OCI-M1 (cell line): ENCODE measurements at regions not wholly inside any gene's neighbourhood (a gene's known extent, or its start where the extent isn't known, plus 50 kb on each side); places are given as distances from the start of the nearest gene placed in this dataset.
"Not testable (repeated sequence)": the region's sequence is repeated elsewhere in the genome, so short reads cannot be mapped to it uniquely, and the experiment has no call there.

ENCODE experiments used
- DNase-seq: peaks from one replicate; lab custom pipeline; 2025; lab: John Stamatoyannopoulos, UW

DNA sequence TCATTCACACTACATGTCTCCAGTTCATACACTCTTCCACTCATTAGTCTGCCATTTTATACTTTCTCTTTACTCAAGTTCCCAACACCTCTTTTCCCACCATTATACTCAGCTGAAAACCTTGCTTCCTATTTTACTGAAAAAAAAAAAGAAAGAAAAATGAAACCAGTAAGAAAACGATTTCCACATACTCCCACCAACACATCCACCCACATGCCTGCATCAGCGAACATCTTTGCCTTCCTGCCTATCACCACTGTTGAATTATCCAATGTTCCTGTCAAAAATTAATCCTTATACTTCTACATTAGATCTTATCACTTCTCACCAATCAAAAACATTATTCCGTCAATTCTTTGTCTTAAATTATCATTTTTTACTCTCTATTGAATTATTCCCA is 188.1 kb upstream of the FAM241A start:
- no peak for DNase-seq

- DNase-seq, result no peak
Observed at GRCh38 chr4:111957997-111958396, 187.3 kb upstream of the FAM241A start.

GRCh38 chr4:111959222-111959621 is 186.0 kb upstream of the FAM241A start:
- DNase-seq, result peak; percentile 27

DNA sequence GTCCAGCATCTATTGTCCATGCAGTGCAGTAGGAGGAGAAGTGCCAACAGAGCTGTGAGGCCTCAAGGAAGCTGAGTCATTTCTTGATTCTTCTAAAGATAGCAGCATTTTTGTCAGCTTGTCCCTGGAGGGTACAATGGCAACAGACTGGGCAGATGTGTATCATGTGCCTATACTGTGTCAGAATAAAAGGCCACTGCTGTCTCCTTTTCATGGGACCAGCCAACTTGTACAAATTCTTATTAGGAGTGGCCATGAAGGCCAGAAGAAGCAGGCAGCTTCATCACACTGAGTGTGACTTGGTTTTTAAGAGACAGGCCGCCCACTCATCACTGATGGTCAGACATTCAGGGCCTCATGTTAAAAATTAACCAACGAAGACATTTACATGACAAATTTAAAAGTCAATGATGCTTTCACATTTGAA is 185.0 kb upstream of the FAM241A start:
- peak; percentile 20 for DNase-seq

DNA sequence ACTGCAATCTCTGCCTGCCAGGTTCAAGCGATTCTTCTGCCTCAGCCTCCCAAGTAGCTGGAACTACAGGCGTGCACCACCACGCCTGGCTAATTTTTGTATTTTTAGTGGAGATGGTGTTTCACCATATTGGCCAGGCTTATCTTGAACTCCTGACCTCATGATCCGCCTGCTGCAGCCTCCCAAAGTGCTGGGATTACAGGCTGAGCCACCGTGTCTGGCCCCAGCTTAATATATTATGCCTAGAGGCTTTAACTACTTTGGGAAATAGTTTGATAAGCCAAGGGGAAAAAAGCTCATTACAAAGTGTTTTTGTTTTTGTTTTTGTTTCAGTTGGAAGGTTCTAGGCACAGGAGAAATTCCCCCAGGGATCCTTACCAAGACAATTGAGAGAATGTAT is 184.2 kb upstream of the FAM241A start:
- DNase-seq, result not testable (repeated sequence)

- no peak for DNase-seq
Observed at GRCh38 chr4:111961809-111962208, 183.4 kb upstream of the FAM241A start.

GRCh38 chr4:111963158-111963700 is 182.0 kb upstream of the FAM241A start:
- no peak for DNase-seq

DNA sequence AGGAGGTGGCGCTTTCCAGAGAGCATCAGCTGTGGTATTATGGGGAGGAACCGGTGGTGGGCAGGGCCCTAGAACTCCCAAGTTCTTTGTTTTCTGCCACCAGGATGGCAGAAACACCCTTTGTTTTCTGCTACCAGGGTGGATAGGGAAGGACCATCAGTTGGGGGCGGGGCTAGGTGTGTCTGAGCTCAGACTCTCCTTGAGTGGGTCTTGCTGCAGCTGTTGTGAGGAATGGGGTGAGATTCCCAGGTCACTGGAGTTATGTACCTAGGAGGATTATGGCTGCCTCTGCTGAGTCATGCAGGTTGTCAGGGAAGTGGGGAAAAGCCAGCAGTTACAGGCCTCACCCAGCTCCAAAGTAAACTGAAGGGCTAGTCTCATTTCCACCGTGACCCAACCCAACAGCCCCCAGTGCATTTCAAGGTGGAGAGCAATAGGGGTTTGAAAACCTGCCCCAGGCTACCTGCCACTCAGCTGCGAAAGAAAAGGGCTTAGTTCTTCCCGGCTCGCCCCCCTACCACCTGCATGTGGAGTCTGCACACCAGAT is 167.8 kb upstream of the FAM241A start:
- no peak for DNase-seq

- no peak for DNase-seq
Observed at GRCh38 chr4:111979921-111980320, 165.3 kb upstream of the FAM241A start.

DNA sequence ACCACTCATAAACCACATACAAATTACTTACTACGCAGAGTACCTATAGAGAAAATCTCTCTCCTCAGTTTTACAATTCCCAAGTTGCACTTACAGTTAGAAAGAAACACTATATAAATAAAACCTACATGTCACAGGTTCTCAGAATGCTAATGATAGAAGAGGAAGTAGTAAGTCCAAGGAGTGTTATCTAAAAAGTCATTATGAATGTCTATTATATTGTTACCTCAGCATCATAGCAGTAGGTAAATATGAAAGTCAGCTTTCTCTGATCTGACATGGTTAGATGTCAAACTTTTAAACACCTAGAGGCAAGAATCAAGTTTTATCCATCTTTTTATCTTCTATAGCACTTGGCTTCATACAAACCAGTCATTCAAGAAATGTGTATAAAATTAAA is 163.2 kb upstream of the FAM241A start:
- peak; percentile 5 for DNase-seq

GRCh38 chr4:111984169-111984819 is 161.0 kb upstream of the FAM241A start:
- no peak for DNase-seq

GRCh38 chr4:111985426-111985825 is 159.8 kb upstream of the FAM241A start:
- no peak for DNase-seq

GRCh38 chr4:111986095-111986494 is 159.2 kb upstream of the FAM241A start:
- peak; percentile 32 for DNase-seq

GRCh38 chr4:111988514-111988913 is 156.7 kb upstream of the FAM241A start:
- DNase-seq, result no peak

DNA sequence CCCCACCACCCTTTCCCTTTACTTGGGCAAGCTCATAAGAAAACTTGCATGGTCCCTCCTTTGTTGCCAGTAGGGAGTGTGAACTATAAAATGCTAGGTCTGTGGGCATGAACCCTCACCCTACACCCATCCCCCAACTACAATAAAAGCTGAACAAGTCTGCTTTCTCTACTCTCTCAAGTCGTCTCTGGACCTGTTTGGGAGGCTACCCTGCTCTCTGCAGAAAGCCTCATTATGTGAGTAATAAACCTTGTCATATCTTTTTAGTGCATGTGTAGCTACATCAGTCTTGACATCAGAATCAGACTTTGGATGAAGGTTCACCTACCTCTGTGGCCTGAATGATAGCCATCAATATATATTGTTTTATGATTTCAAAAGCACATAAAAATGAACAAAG is 155.4 kb upstream of the FAM241A start:
- no peak for DNase-seq

GRCh38 chr4:111991163-111991562 is 154.1 kb upstream of the FAM241A start:
- no peak for DNase-seq

DNA sequence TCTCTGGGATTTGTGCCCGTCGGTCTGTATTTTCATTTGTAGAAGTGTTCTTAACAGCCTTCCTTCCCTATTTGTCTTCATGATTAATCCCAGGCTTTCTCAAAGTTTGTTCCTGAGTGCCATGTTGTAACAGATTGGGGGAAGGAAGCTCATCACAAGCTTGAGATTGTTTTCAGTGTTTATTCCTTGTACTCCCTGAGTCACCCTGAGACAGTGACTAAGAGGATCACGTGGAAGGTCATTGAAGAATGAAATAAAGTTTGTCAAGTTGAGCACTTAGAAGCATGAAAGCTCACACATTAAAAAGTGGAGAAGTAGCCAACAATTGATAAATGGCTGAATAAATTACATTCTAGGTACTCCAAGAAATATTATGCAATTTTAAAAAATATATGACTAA is 153.5 kb upstream of the FAM241A start:
- no peak for DNase-seq

DNA sequence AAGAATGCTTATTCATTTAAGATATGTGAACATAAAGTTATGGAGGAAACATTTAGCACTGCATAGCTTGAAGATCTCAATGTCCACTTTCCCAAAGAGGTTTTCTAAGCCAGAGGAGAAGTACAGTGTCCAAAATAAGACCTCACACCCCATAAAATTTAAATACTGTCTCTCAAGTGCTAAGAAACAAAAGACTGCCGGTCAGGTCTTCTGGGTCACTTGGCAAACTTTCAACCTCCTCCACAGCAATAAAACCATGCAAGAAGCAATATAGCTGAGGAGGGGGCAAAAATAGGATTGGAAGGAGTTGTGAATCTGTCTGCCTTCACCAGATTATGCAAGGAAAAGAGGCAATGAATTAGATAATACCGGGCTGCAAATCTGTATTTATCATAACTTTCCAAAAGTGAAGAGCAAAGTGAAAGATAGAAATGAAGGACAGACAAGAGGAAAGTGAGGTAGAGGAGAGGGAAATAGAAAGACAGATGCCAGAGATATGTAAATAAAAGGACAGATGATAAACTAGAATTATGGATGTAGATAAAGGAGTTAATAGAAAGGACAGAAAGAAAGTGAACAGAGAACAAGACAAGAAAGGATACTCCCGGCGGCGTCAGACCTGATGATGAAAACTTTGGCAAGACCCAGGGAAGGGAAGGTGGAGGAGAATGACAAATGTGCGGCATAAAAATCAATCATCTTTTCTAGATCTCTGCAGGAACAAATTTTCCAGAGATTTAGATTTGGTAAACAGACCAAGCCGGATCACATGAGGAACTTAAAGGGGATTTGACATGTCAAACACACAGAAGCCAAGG is 152.7 kb upstream of the FAM241A start:
- no peak for DNase-seq

- DNase-seq, result no peak
Observed at GRCh38 chr4:111994392-111994791, 150.9 kb upstream of the FAM241A start.

DNA sequence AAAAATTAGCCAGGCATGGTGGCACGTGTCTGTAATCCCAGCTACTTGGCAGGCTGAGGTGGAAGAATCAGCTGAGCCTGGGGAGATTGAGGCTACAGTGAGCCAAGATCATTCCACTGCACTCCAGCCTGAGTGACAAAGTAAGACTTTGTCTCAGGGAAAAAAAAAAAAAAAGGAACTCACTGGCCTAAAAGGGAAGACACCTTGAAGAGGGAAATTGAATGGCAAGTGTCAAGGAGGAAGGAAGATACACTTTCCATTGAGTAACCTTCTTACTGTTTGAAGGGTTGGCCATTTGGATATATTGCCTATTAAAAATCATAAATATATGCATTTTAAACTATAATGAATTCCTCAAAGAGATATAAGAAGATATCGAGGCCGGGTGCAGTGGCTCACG is 147.5 kb upstream of the FAM241A start:
- no peak for DNase-seq

GRCh38 chr4:111999801-112000200 is 145.5 kb upstream of the FAM241A start:
- no peak for DNase-seq

DNA sequence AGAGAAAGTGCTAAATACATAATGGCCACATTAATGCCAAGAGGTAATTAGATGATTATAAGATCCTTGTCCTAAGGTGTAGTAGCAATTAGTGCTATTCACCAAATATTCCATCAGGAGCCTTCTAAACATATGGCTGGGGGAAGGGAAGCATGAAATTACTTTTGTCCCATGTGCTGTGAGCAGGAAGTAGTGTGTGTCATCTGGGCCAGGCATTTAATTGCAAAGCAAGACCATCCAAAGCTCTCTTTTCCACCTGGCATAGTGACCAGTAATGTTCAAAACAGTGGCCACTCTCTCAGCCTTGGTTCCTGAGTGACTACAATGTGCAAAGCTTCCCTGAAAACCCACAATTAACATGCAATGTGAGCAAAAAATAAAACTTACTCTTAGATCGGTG is 144.2 kb upstream of the FAM241A start:
- DNase-seq, result no peak

DNA sequence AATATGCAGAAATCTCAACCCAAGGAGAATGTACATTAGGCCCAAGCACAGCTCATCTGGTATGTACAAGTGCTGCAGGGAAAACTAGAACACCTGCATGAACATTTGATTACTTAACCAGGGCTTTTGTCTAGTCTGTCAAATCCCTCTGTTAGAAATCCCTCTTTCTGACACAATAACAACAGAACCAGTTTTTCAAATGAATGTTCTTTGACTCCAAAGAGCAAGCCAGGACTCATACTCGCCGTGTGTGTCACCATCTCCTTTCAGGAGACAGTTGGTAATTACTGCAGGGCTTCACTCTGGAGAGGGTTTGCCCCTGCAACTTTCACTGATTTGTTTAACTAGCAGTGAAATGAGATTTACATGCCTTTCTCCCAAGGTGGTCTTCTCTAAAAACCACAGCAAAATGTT is 143.0 kb upstream of the FAM241A start:
- no peak for DNase-seq
